ENCODE measurements at regions not wholly inside any gene's neighbourhood (a gene's known extent, or its start where the extent isn't known, plus 50 kb on each side); places are given as distances from the start of the nearest gene placed in this dataset.
"Not testable (repeated sequence)": the region's sequence is repeated elsewhere in the genome, so short reads cannot be mapped to it uniquely, and the experiment has no call there.

DNA sequence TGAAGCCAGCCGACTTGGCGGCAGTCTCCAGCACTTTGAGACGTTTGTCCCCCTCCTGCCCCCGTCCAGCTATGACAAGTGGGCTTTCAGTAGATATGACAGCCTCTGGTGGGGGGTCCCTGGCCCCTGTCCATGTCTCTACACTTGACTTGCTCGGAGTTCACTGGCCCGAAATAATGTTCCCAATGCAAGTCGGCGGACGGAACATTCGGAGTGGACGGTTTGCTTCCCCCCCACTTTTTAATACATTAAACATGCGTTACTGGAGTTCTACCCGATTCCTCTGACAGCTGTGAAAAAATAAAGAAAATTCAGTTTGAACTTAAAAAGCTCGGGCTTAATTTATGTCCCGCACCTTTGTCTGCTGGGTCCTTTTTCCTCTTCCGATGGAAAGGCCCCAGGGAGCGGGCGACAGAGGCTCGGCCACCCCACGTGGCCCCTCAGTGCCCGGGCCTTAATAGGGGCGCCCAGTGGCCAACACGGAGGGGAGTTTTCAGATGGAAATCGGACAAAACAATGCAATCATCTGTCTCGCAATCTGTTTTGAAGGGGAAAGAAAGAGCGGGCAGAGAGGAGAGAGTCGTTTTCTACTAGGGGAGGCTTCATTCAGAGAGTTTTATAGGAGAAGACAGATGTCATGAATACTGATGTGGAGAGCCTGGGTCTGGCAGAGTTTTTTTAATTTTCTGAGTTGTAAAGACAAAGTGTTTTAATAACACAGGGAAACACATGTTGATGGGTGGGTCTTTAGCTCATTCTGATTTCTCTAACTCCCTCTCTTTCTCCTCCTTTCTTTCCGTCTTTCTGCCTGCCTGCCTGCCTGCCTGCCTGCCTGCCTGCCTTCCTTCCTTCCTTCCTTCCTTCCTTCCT lies 50.2 kb downstream of the SMIM38 start:
- DNase-seq = no peak

- DNase-seq = not testable (repeated sequence)
Measured at GRCh38 chr11:69206613-69206965, 50.9 kb downstream of the SMIM38 start.

DNA sequence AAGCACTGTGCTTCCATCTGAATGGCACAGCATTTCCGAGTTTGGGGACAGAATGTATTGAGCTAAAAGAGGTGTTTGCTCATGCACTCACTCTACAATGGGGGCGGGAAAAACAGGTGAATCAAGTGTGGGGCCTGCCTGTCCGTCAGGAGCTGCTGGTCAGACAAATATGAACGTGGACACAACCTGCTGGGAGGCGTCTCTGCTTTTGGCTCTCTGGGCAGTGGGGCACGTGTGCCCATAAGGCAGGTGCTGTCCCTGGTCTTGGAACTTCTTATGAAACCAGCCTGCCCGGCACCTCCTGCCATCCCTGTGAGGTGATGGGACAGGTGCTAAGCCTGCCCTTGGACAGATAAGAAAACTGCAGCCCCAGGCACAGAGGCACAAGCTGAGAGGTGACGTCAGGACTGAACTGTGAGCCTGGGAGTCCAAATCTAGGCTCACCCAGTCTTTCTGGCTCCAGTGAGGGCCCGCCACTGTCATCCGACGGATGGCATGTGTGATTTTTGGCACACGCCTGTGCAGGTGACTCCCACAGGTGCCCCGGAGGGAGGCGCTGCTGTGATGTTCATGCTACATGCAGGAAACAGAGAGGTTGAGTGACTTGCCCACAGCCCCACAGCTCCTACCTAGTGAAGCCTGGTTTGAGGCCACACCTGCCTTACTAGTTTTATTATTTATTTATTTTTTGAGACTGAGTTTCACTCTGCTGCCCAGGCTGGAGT lies 51.6 kb downstream of the SMIM38 start:
- no peak for DNase-seq

DNA sequence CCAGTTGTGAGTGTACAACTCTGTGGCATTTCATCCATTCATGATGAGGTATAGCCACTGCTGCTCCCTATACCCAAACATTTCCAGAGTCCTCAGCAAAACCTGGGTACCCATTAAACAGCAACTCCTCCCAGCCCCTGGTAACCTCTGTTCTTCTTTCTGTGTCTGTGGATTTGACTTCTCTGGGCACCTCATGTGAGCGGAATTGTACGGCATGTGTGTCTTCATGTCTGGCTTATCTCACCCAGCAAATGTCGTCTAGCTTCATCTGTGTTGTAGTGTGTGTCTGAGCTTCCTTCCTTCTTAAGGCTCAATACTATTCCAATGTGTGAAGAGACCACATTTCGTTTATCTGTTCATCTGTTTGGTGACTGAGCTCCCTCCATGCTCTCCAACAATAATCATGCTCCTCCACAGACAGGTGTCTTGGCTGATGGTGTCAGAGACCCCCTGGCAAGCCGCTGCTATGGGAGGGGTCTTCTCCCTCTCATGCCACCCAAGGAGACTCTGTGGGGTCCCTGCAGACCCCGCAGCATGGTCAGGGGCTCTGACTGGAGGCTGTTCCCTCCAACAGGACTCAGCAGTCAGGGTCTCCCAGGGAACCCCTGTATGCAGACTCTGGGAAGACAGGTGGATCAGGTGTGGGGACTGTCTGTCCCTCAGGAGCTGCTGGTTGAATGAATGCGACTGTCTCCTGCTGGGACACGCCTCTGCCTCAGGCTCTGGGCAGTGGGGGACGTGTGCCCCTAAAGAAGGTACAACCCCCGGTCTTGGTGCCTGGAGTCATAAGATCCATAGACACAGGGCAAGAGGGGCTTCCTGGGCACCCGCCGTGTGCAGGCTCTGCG lies 52.7 kb downstream of the SMIM38 start:
- no peak for DNase-seq

GRCh38 chr11:69209038-69209350 lies 53.3 kb downstream of the SMIM38 start:
- no peak for DNase-seq

DNA sequence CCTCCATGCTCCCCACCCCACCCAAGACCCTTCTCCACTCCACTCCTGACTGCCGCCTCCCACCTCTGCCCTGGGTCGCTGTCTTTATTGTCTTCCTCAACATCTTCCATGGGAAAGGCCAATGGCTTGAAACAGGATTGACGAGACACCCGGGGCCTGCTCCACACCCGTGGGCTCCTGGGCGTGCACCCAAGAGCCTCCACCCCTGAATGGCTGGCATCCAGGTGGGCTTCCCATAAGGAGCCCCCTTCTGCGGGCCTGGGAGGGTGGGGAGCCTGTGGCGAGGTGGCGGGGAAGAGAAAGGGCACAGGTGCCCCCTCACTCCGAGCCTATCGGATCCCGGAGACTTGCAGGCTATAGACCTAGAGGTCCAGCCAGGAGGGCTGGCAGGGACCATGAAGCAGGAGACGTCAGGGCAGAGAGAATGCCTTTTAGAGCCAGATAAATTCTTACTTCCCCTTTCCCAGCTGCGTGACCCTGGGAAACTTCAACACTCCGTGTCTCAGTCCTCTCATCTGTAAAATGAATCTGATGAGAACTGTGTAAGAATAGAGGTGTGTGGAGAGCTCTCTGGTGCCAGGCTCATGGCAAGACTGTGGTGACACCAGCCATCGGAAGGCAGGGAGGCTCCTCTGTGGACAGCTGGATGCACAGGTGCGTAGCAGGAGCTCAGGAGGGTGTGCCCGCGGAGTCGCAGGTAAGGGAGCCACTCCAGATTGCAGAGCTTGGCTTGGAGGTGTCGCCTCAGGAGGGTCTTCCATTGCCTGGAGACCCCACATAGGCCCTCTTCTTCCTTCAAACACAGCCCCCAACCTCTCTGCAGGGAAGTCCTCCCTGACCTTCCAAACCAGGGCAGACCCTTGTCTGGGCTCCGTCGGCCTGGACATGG lies 53.9 kb downstream of the SMIM38 start:
- no peak for DNase-seq

DNA sequence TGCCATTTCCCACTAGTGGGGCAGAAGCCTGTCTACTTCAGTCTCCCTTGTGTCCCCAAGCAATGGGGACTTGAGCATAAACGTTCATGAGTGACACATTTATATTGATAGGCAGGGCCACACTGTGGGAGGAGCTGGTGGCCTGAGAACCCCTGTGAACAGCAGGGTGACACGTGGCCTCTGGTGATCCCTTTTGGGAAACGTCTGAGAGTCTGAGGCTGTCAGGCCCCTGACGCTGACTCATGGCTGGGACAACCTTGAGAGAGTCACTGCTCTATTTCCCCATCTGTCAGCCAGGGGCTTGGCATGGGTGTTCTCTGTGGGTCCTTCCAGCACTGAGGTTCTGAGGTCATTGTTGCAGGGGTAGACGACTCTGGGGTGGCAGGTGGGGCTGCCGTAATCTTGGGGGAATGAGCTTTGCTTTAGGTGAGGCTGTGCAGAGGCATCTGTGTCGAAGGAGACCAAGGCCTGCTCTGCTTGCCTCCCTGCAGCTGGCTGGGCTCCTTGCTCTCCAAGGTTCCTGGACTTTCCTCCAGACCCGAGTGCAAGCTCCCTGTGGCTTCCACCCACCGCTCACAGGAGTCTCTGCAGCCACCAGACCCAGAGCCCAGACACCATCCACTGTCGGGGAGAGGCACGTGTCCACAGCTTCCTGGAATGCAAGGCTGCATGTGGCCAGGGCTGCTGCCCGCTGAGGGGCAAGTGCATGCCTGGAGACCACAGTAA lies 54.7 kb downstream of the SMIM38 start:
- no peak for DNase-seq

GRCh38 chr11:69211540-69211919 lies 55.8 kb downstream of the SMIM38 start:
- DNase-seq = no peak

DNA sequence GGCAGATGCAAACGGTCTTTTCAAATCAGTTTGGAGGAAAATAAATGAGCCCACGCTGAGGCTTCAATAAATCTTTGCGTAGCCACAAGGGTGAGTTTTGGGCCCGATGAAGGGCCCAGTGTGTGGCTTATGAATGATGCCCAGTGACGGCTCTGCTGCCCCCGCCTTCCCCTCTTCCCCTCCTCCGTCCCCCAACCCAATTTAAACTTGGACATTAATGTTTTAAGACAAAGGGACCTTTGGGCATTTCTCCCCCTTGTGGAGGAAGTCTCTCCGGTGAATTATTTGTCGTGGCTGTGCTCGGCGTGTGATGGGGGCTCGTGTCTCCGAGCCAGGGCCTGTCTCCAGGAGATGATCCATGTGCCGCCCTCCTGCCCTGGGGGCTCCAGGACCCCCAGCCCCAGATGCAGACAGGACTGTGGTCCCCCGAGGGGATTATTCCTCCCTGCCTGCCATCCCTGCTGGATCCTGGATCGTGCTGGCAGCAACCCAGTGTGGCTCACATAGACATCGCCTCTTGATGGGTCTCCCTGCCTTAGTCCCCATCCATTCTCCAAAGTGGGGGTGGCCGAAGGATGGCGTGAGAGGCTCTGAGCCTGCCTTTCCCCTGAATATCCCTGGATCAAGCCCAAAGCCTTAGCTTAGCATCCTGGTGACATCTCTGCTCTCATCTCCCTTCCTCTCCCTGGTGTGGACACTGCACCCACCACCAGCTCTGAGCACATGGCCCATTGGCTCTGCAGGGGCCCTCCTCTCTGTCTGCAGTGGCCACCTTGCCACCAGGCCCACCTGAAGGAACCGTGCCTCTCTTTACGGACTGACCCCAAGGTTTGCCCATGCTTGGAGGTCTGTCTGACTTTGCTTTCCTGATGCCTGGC lies 56.4 kb downstream of the SMIM38 start:
- no peak for DNase-seq

DNA sequence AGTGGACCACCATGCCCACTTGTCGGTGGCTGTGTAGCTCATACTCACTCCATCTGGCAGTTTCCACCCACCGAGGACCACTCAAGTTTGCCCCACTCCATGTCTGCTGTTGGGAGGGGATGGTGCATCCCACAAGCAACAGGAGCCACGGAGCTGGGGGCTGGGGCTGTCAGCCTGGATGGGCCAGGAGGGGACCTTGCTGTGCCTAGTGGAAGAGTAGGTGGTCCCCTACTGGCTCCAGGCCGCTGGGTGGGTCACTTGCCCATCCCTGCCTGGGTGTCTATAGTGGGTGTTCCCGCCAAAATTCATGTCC lies 57.0 kb downstream of the SMIM38 start:
- no peak for DNase-seq

DNA sequence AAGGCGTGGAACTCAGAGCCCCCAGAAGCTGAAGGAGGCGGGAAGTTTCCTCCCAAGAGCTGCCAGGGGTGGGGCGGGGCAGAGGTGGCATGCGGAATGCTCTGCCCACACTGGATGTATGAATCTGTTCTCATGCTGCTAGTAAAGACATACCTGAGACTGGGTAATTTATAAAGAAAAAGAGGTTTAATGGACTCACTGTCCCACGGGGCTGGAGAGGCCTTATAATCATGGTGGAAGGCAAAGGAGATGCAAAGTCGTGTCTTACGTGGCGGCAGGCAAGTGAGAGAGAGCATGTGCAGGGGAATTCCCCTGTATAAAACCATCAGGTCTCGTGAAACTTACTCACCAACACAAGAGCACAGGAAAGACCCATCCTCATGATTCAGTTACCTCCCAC lies 57.6 kb downstream of the SMIM38 start:
- DNase-seq = no peak

- DNase-seq = no peak
Measured at GRCh38 chr11:69213964-69214363, 58.2 kb downstream of the SMIM38 start.

DNA sequence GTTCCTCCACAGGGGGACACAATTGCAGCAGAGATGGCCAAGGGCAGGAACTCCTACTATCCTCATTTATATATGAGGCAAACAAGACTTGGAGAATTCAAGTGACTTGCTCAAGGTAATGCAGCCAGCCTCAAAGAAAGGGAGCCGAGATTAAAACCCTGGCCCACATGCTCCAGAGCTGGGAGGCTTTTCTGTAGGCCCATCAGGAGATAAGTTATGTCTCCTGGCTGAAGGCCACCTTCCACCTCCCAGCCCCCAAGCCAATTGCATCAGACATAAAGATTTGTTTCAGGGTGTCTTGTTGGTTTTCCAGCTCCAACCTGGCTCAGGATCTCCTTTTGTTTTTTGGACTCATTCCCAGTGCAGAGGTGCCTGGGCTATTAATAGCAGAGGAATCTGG lies 59.5 kb downstream of the SMIM38 start:
- DNase-seq = no peak

- no peak for DNase-seq
Measured at GRCh38 chr11:69215784-69216415, 60.2 kb downstream of the SMIM38 start.

- no peak for DNase-seq
Measured at GRCh38 chr11:69216647-69217051, 60.9 kb downstream of the SMIM38 start.

- peak; percentile 85 for DNase-seq
Measured at GRCh38 chr11:69217276-69218105, 61.8 kb downstream of the SMIM38 start.

GRCh38 chr11:69218271-69218682 lies 62.5 kb downstream of the SMIM38 start:
- peak; percentile 82 for DNase-seq

DNA sequence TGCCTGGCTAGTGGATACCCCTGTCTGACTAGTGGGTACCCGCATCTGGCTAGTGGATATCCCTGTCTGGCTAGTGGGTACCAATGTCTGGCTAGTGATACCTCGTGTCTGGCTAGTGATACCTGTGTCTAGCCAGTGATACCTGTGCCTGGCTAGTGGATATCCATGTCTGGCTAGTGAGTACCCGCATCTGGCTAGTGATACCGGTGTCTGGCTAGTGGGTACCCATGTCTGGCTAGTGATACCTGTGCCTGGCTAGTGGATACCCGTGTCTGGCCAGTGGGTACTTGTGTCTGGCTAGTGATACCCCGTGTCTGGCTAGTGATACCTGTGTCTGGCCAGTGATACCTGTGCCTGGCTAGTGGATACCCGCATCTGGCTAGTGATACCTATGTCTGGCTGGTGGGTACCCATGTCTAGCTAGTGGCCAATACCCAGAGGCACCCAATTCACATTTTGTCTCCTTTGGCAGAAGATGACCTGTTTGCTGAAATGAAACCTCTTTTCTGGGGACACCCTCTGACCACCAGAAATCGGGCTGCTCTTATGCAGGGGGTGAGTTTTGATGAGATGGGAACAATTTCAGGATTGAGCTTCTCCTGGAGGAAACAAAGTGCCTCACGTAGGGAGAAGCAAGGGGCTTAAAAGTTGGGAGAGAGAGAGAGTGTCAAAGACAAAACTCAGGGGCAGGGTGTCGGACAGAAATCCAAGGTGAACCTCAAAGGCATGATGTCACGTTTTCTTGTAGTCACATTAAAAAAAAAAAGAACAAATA lies 63.4 kb downstream of the SMIM38 start:
- DNase-seq = no peak

GRCh38 chr11:69219991-69220390 lies 64.3 kb downstream of the SMIM38 start:
- DNase-seq = no peak

All from NCI-H1092 treated with DMSO at 0.1 percent for 48 hours (cell line).